Lower lobe of right lung (tissue), 2 donors: ENCODE measurements at regions not wholly inside any gene's neighbourhood (a gene's known extent, or its start where the extent isn't known, plus 50 kb on each side); places are given as distances from the start of the nearest gene placed in this dataset.

Experiments
- ATAC-seq, 2 donors: fragments of 200-7000 bp; cut with Tn5 transposase; one replicate each; pipeline ENCODE4 v1.9.1; 2020 to 2022; ENCODE audit warnings: mild to moderate bottlenecking in 2 of 2, moderate library complexity in 2 of 2
- DNase-seq: peaks from one replicate; pipeline ENCODE4 v3.0.0-alpha.2; 2020
- H3K27ac ChIP-seq: fragments of 200-600 bp; one replicate; pipeline ENCODE4 v1.8.0; 2022
- H3K27me3 ChIP-seq: fragments of 200-600 bp; one replicate; pipeline ENCODE4 v1.8.0; 2022; ENCODE audit warnings: low read depth
- H3K36me3 ChIP-seq: fragments of 200-600 bp; one replicate; pipeline ENCODE4 v1.8.0; 2022; ENCODE audit warnings: mild to moderate bottlenecking
- H3K4me1 ChIP-seq: fragments of 200-600 bp; one replicate; pipeline ENCODE4 v1.8.0; 2022
- H3K4me3 ChIP-seq: fragments of 200-600 bp; one replicate; pipeline ENCODE4 v1.8.0; 2022; ENCODE audit warnings: mild to moderate bottlenecking
- H3K9me3 ChIP-seq: fragments of 200-600 bp; one replicate; pipeline ENCODE4 v1.8.0; 2022
- CTCF ChIP-seq: fragments of 200-600 bp; IDR thresholded peaks from one replicate; pipeline ENCODE4 v1.8.0; 2022; ENCODE audit warnings: antibody characterized with exemption, mild to moderate bottlenecking
- intact Hi-C: fragments of 100-400 bp; cut with DNase I; formaldehyde crosslinking; loops from one replicate; pipeline ENCODE4 v1.11.0; 2022
- donor health status: DM: no; HTN: yes; CAD: no; lungs with severe emphysema.

GRCh38 chr1:78408192-78408591 lies 82.6 kb upstream of the PTGFR start:
- H3K36me3 ChIP-seq = no peaks in the 10 kb centered on the region
- no peaks in the 10 kb centered on the region for H3K4me1 ChIP-seq
- DNase-seq (no peak), ATAC-seq (no peak)
- H3K27ac ChIP-seq = no peak overlapping the region
- no peaks in the 10 kb centered on the region for H3K27me3 ChIP-seq
- TF ChIP-seq CTCF = no peak
- intact Hi-C loops = no loop called here
- H3K4me3 ChIP-seq = no peak overlapping the region
- peaks cover 6% of the 10 kb centered on the region for H3K9me3 ChIP-seq

- Histone ChIP-seq H3K4me3 (no peak overlapping the region), H3K36me3 (no peaks in the 10 kb centered on the region), H3K27ac (no peak overlapping the region), H3K4me1 (no peaks in the 10 kb centered on the region), H3K27me3 (no peaks in the 10 kb centered on the region), H3K9me3 (peaks cover 6% of the 10 kb centered on the region)
- TF ChIP-seq CTCF = no peak
- DNase-seq = no peak
- intact Hi-C loops = no loop called here
- ATAC-seq = no peak
Observed at GRCh38 chr1:78408810-78409209, 82.0 kb upstream of the PTGFR start.

GRCh38 chr1:78410643-78411042 lies 80.1 kb upstream of the PTGFR start:
- TF ChIP-seq CTCF = no peak
- H3K9me3 ChIP-seq = peaks cover 6% of the 10 kb centered on the region
- intact Hi-C loops = no loop called here
- ATAC-seq (no peak), DNase-seq (no peak)
- H3K36me3 ChIP-seq = no peaks in the 10 kb centered on the region
- no peak overlapping the region for H3K4me3 ChIP-seq
- H3K4me1 ChIP-seq = no peaks in the 10 kb centered on the region
- no peaks in the 10 kb centered on the region for H3K27me3 ChIP-seq
- no peak overlapping the region for H3K27ac ChIP-seq

- H3K9me3 ChIP-seq = peaks cover 6% of the 10 kb centered on the region
- DNase-seq (no peak), ATAC-seq (no peak)
- TF ChIP-seq CTCF = no peak
- no peaks in the 10 kb centered on the region for H3K4me1 ChIP-seq
- no peaks in the 10 kb centered on the region for H3K27me3 ChIP-seq
- no peak overlapping the region for H3K27ac ChIP-seq
- H3K4me3 ChIP-seq = no peak overlapping the region
- no peaks in the 10 kb centered on the region for H3K36me3 ChIP-seq
- intact Hi-C loops = no loop called here
Observed at GRCh38 chr1:78411707-78412106, 79.1 kb upstream of the PTGFR start.

GRCh38 chr1:78415165-78415564 lies 75.6 kb upstream of the PTGFR start:
- no peaks in the 10 kb centered on the region for H3K4me1 ChIP-seq
- no peak overlapping the region for H3K27ac ChIP-seq
- DNase-seq (no peak), ATAC-seq (no peak)
- TF ChIP-seq CTCF = no peak
- no peak overlapping the region for H3K4me3 ChIP-seq
- intact Hi-C loops = no loop called here
- H3K9me3 ChIP-seq = peaks cover 6% of the 10 kb centered on the region
- no peaks in the 10 kb centered on the region for H3K27me3 ChIP-seq
- H3K36me3 ChIP-seq = no peaks in the 10 kb centered on the region

- TF ChIP-seq CTCF = no peak
- DNase-seq (no peak), ATAC-seq (no peak)
- Histone ChIP-seq H3K9me3 (no peaks in the 10 kb centered on the region), H3K4me3 (no peak overlapping the region), H3K27ac (no peak overlapping the region), H3K27me3 (no peaks in the 10 kb centered on the region), H3K36me3 (no peaks in the 10 kb centered on the region), H3K4me1 (no peaks in the 10 kb centered on the region)
- intact Hi-C loops = no loop called here
Observed at GRCh38 chr1:78419309-78419708, 71.5 kb upstream of the PTGFR start.
